ENCODE measurements at regions not wholly inside any gene's neighbourhood (a gene's known extent, or its start where the extent isn't known, plus 50 kb on each side); places are given as distances from the start of the nearest gene placed in this dataset.

DNA sequence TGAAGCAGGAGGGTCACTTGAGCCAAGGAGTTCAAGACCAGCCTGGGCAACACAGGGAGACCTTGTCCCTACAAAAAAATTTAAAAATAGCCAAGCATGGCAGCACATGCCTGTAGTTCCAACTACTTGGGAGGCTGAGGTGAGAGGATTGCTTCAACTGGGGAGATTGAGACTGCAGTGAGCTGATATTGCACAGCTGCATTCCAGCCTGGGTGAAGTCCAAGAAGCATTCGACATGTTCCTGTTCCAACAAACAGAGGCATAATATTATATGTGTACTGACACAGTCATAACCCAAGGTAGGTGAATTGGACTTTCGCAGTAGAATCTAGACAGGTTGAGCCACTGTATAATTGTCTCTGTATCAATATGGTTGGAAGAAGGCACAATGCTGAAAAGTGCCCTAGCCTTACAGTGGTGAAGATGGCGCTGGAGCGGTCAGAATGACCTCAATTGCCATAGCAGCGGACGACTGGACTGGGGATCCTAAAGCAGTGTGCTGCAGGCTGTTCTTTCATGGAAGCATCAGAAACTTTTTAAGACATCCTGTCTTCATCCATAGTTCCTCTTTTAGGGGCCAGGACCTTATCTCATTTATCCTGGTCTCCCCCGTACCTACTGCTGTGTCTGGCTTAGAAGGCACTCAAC, 112.0 kb upstream of the CLDN10 start:
- no peak overlapping the region for H3K27ac Mint-ChIP-seq (ENCODE audit: unreplicated experiment)
- no peaks in the 10 kb centered on the region for H3K27me3 Mint-ChIP-seq (ENCODE audit: unreplicated experiment)
- no peaks in the 10 kb centered on the region for H3K36me3 Mint-ChIP-seq (ENCODE audit: unreplicated experiment)
- TF ChIP-seq CTCF (IDR thresholded peaks at IDR 0.05; ENCODE audit: partially characterized antibody, unreplicated experiment), result no peak
- H3K4me1 Mint-ChIP-seq (ENCODE audit: low read depth, unreplicated experiment), result peaks cover 6% of the 10 kb centered on the region
- no peak overlapping the region for H3K4me3 Mint-ChIP-seq (ENCODE audit: unreplicated experiment)
- peaks cover 3% of the 10 kb centered on the region for H3K9me3 Mint-ChIP-seq (ENCODE audit: unreplicated experiment)
- DNase-seq, result no peak

- DNase-seq, result no peak
- no peak for TF ChIP-seq CTCF (IDR thresholded peaks at IDR 0.05; ENCODE audit: partially characterized antibody, unreplicated experiment)
- no peaks in the 10 kb centered on the region for H3K36me3 Mint-ChIP-seq (ENCODE audit: unreplicated experiment)
- peaks cover 3% of the 10 kb centered on the region for H3K9me3 Mint-ChIP-seq (ENCODE audit: unreplicated experiment)
- no peaks in the 10 kb centered on the region for H3K27me3 Mint-ChIP-seq (ENCODE audit: unreplicated experiment)
- no peak overlapping the region for H3K27ac Mint-ChIP-seq (ENCODE audit: unreplicated experiment)
- no peak overlapping the region for H3K4me3 Mint-ChIP-seq (ENCODE audit: unreplicated experiment)
- H3K4me1 Mint-ChIP-seq (ENCODE audit: low read depth, unreplicated experiment), result peaks cover 6% of the 10 kb centered on the region
These were observed 111.2 kb upstream of the CLDN10 start for GRCh38 chr13:95441326-95441725.

GRCh38 chr13:95444006-95444730, 108.4 kb upstream of the CLDN10 start:
- no peak for TF ChIP-seq CTCF (IDR thresholded peaks at IDR 0.05; ENCODE audit: partially characterized antibody, unreplicated experiment)
- DNase-seq, result no peak
- H3K4me3 Mint-ChIP-seq (ENCODE audit: unreplicated experiment), result no peak overlapping the region
- no peaks in the 10 kb centered on the region for H3K36me3 Mint-ChIP-seq (ENCODE audit: unreplicated experiment)
- peaks cover 3% of the 10 kb centered on the region for H3K9me3 Mint-ChIP-seq (ENCODE audit: unreplicated experiment)
- peaks cover 3% of the 10 kb centered on the region for H3K27me3 Mint-ChIP-seq (ENCODE audit: unreplicated experiment)
- no peak overlapping the region for H3K27ac Mint-ChIP-seq (ENCODE audit: unreplicated experiment)
- H3K4me1 Mint-ChIP-seq (ENCODE audit: low read depth, unreplicated experiment), result peaks cover 8% of the 10 kb centered on the region

GRCh38 chr13:95445131-95445530, 107.4 kb upstream of the CLDN10 start:
- Mint-ChIP-seq H3K27ac (ENCODE audit: unreplicated experiment) (no peak overlapping the region), H3K4me1 (ENCODE audit: low read depth, unreplicated experiment) (peaks cover 8% of the 10 kb centered on the region), H3K27me3 (ENCODE audit: unreplicated experiment) (peaks cover 3% of the 10 kb centered on the region), H3K36me3 (ENCODE audit: unreplicated experiment) (no peaks in the 10 kb centered on the region), H3K9me3 (ENCODE audit: unreplicated experiment) (peaks cover 3% of the 10 kb centered on the region), H3K4me3 (ENCODE audit: unreplicated experiment) (no peak overlapping the region)
- TF ChIP-seq CTCF (IDR thresholded peaks at IDR 0.05; ENCODE audit: partially characterized antibody, unreplicated experiment), result no peak
- DNase-seq, result no peak

DNA sequence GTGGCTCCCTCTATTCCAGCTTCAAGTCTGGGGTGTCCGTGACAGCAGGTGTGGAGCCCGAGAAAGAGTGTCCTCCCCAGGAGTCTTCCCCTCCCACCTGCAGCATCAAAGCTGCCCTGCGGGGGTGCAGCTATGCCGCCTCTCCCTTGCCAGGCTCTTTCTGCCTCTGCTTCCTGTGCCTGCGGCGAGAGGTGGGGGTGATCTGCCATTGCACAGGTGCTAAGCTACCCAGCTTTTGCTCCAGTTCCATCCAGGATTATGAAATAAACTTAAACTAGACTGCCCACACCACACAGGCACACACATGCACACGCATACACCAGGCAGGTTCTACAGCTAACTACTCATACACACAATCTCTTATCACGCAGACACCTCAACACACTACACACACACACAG, 104.7 kb upstream of the CLDN10 start:
- Mint-ChIP-seq H3K9me3 (ENCODE audit: unreplicated experiment) (peaks cover 3% of the 10 kb centered on the region), H3K36me3 (ENCODE audit: unreplicated experiment) (no peaks in the 10 kb centered on the region), H3K27me3 (ENCODE audit: unreplicated experiment) (peaks cover 6% of the 10 kb centered on the region), H3K4me3 (ENCODE audit: unreplicated experiment) (no peak overlapping the region), H3K27ac (ENCODE audit: unreplicated experiment) (no peak overlapping the region), H3K4me1 (ENCODE audit: low read depth, unreplicated experiment) (peaks cover 8% of the 10 kb centered on the region)
- DNase-seq, result no peak
- no peak for TF ChIP-seq CTCF (IDR thresholded peaks at IDR 0.05; ENCODE audit: partially characterized antibody, unreplicated experiment)

Data from glutamatergic neuron (in vitro differentiated cells).